ENCODE measurements at regions not wholly inside any gene's neighbourhood (a gene's known extent, or its start where the extent isn't known, plus 50 kb on each side); places are given as distances from the start of the nearest gene placed in this dataset.

GRCh38 chr9:78783743-78784142, 486.8 kb downstream of the PSAT1 start:
- H3K4me1 ChIP-seq, result no peaks in the 10 kb centered on the region

GRCh38 chr9:78786794-78787193, 489.9 kb downstream of the PSAT1 start:
- no peaks in the 10 kb centered on the region for H3K36me3 ChIP-seq
- no peak for DNase-seq (ENCODE audit: low spot score)
- H3K27ac ChIP-seq, result no peak overlapping the region
- H3K4me3 ChIP-seq, result no peak overlapping the region
- no peak for TF ChIP-seq CTCF (IDR thresholded peaks at IDR 0.05)
- H3K4me1 ChIP-seq, result no peaks in the 10 kb centered on the region
- no peaks in the 10 kb centered on the region for H3K27me3 ChIP-seq
- H3K9me3 ChIP-seq, result no peaks in the 10 kb centered on the region

More at GRCh38 chr9:78783743-78784142, 486.8 kb downstream of the PSAT1 start:
- DNase-seq (ENCODE audit: low spot score), result no peak
- H3K27me3 ChIP-seq, result no peaks in the 10 kb centered on the region
- no peak overlapping the region for H3K27ac ChIP-seq
- H3K9me3 ChIP-seq, result no peaks in the 10 kb centered on the region
- TF ChIP-seq CTCF (IDR thresholded peaks at IDR 0.05), result no peak
- no peak overlapping the region for H3K4me3 ChIP-seq
- no peaks in the 10 kb centered on the region for H3K36me3 ChIP-seq

- DNase-seq (ENCODE audit: low spot score), result no peak
- H3K4me1 ChIP-seq, result no peaks in the 10 kb centered on the region
- no peaks in the 10 kb centered on the region for H3K27me3 ChIP-seq
- H3K27ac ChIP-seq, result no peak overlapping the region
- no peak overlapping the region for H3K4me3 ChIP-seq
- no peaks in the 10 kb centered on the region for H3K36me3 ChIP-seq
- TF ChIP-seq CTCF (IDR thresholded peaks at IDR 0.05), result no peak
- no peaks in the 10 kb centered on the region for H3K9me3 ChIP-seq
These were observed 491.2 kb downstream of the PSAT1 start for GRCh38 chr9:78788101-78788500.

- no peak for DNase-seq (ENCODE audit: low spot score)
- no peak overlapping the region for H3K27ac ChIP-seq
- H3K36me3 ChIP-seq, result no peaks in the 10 kb centered on the region
- no peaks in the 10 kb centered on the region for H3K27me3 ChIP-seq
- H3K4me1 ChIP-seq, result no peaks in the 10 kb centered on the region
- no peaks in the 10 kb centered on the region for H3K9me3 ChIP-seq
- H3K4me3 ChIP-seq, result no peak overlapping the region
- no peak for TF ChIP-seq CTCF (IDR thresholded peaks at IDR 0.05)
These were observed 494.9 kb downstream of the PSAT1 start for GRCh38 chr9:78791779-78792178.

DNA sequence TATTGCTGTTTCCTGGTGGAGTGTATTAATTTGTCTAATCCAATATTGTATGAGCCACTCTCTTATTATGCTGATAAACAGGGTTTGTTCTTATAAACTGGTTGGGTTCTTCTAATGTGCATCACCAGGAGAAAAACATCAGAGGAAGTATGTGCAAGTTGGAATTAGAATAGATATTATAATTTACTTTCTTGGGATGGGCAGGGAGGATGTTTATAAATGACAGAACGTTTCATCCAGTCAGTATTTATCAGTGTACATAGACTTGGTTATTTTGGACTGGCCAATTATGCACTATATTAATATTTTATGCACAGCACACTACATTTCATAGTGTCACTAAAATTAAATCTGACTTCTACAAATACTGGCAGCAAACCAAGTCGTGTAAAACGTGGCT, 495.8 kb downstream of the PSAT1 start:
- no peaks in the 10 kb centered on the region for H3K36me3 ChIP-seq
- no peak overlapping the region for H3K27ac ChIP-seq
- no peak for TF ChIP-seq CTCF (IDR thresholded peaks at IDR 0.05)
- H3K4me3 ChIP-seq, result no peak overlapping the region
- no peaks in the 10 kb centered on the region for H3K4me1 ChIP-seq
- DNase-seq (ENCODE audit: low spot score), result no peak
- no peaks in the 10 kb centered on the region for H3K27me3 ChIP-seq
- no peaks in the 10 kb centered on the region for H3K9me3 ChIP-seq

GRCh38 chr9:78805771-78806170, 508.8 kb downstream of the PSAT1 start:
- no peaks in the 10 kb centered on the region for H3K36me3 ChIP-seq
- no peak for DNase-seq (ENCODE audit: low spot score)
- no peaks in the 10 kb centered on the region for H3K27me3 ChIP-seq
- no peak overlapping the region for H3K4me3 ChIP-seq
- no peak for TF ChIP-seq CTCF (IDR thresholded peaks at IDR 0.05)
- no peak overlapping the region for H3K27ac ChIP-seq
- no peaks in the 10 kb centered on the region for H3K9me3 ChIP-seq
- no peaks in the 10 kb centered on the region for H3K4me1 ChIP-seq
